Erythroblast (primary cell): ENCODE measurements at regions not wholly inside any gene's neighbourhood (a gene's known extent, or its start where the extent isn't known, plus 50 kb on each side); places are given as distances from the start of the nearest gene placed in this dataset.

Source experiments
- GATA1 ChIP-seq: IDR thresholded peaks from 2 replicates; pipeline ENCODE4 v1.6.1; 2011; ENCODE audit warnings: low read depth, mild to moderate bottlenecking, control low read depth, low read length, moderate library complexity
- POLR2A ChIP-seq: IDR thresholded peaks from 2 replicates; pipeline ENCODE4 v1.6.1; 2011; ENCODE audit warnings: mild to moderate bottlenecking, low read length

GRCh38 chr4:189784651-189785050 is 156.0 kb upstream of the FRG1 start:
- no peak for TF ChIP-seq POLR2A
- TF ChIP-seq GATA1: no peak
